Stimulated activated CD8-positive, alpha-beta memory T cell treated with anti-CD3 and anti-CD28 coated beads, Interleukin-15, amount 100 ng/mL, for 1 hour (primary cell): ENCODE measurements at regions not wholly inside any gene's neighbourhood (a gene's known extent, or its start where the extent isn't known, plus 50 kb on each side); places are given as distances from the start of the nearest gene placed in this dataset.
"Not testable (repeated sequence)": the region's sequence is repeated elsewhere in the genome, so short reads cannot be mapped to it uniquely, and the experiment has no call there.

Experiments
- DNase-seq: peaks from one replicate; pipeline ENCODE4 v3.0.0-alpha.2; 2020; ENCODE audit warnings: low read depth

DNA sequence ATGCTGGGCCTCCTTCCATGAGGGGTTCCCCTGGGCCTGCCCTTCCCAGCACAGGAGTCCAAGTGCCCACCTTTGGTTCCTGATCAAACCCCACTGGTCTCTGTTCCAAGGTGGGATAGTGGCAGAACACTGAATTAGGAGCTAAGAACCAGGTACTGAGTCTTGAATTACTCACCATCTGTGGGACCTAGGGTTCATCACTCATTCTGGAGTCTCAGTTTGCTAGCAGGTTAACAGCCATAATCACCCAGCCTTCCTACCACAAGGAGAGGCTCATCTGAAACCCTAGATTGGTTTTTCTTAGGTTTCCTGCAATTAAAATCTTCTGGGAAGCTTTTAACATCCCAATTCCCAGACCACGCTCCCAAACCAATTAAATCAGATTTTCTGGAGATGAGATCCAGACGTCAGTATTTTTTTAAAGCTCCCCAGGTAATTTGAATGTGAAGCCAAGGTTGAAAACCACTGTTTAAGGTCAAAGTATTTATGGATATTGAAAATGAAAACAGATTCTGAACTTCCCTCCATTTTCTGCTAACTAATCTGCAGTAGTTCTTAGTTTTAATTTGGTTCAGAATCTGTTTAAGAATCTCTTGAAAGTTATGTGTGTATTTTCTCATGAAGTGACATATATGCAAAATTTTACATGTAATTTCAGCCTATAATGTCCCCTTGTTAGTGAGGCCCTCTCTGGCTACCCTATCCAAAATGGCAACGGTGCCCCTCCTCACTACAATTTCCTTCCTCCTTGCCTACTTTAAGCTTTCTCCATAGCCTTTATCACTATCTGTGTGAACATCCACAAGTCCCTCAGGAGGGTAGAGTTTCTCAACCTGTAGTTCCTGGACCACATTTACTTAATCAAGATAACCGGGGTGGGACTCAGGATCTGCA lies 166.5 kb upstream of the CXCR4 start:
- DNase-seq: no peak

DNA sequence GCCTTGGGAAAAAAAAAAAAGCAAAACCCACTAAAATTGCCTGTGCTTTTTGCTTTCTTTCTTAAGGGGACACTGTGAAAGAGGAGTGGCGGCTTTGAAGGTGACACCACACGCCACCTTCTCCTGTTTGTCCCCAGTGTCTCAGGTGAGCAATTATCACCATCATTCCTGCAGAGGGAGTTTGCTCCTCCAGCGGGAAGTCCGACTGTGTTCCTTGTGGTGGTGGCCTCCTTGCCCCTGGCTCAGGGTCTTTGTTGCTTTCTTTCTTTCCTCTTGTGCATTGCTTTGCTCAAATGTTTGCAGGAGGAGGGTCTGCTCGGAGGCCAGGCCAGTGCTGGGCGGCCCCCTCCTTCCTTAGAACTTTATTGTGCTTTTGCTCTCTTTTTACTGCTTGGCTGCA lies 164.3 kb upstream of the CXCR4 start:
- no peak for DNase-seq

GRCh38 chr2:136281281-136282114 lies 163.5 kb upstream of the CXCR4 start:
- DNase-seq: peak; percentile 21

DNA sequence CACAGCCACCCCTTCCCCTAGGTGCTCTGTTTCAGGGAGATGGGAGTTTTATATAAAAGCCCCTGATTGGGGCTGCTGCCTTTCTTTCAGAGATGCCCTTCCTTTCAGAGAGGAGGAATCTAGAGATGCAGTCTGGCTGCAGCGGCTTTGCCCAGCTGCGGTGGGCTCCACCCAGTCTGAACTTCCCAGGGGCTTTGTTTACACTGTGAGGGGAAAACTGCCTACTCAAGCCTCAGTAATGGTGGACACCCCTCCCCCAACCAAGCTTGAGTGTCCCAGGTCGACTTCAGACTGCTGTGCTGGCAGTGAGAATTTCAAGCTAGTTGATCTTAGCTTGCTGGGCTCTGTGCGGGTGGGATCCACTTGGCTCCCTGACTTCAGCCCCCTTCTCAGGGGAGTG lies 148.4 kb upstream of the CXCR4 start:
- not testable (repeated sequence) for DNase-seq

DNA sequence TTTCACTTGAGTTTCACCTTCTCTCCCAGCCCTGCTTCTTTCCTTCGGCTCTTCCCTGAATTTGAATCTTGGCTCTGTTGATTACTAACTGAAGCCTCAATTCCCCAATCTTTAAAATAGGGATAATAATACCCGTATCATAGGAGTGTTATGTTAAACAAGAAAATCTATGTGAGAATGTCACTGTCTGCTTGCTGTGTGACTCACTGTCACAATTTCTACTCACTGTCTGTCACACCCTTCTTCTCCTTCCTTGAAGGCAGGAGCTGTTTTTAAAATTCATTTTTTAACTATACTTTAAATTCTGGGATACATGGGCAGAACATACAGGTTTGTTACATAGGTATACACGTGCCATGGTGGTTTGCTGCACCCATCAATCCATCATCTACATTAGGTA lies 141.6 kb upstream of the CXCR4 start:
- no peak for DNase-seq

- DNase-seq: no peak
Observed at GRCh38 chr2:136257893-136258292, 139.9 kb upstream of the CXCR4 start.

GRCh38 chr2:136255648-136256461 lies 137.9 kb upstream of the CXCR4 start:
- DNase-seq: no peak

- no peak for DNase-seq
Observed at GRCh38 chr2:136255127-136255526, 137.2 kb upstream of the CXCR4 start.

- no peak for DNase-seq
Observed at GRCh38 chr2:136254681-136255080, 136.7 kb upstream of the CXCR4 start.

DNA sequence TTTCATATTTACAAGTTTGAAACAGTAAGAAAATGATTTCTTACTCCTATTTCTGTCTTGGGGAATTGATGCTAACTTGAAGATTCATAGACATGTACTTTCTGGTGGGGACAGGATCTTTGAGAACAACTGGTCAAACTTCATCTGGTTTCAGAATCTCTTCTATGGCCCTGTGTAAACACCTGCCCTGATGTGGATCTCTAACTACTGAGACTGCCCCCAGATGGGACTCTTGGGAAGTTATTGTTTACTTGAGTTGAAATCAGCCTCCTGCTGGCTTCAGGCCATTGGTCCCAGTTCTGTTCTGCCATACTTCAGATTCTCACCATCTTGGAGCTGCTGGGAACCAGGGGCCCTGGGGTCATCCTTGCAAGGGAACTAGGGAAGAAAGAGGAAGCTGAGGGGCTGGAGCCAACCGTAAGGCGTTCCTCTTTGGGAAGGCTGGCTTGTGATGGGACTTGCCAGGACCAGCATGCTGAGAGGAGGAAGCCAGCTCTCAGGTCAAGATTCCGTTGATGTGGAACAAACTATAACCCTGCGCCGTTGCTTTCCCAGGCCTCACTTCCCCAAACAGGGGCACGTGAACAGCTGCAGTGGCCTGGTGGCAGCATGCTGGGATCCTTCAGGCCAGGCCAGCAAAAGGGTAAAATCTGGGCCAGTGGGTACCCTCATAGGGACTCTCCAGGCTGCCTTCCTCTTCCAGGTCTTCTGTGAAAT lies 135.5 kb upstream of the CXCR4 start:
- DNase-seq: no peak

DNA sequence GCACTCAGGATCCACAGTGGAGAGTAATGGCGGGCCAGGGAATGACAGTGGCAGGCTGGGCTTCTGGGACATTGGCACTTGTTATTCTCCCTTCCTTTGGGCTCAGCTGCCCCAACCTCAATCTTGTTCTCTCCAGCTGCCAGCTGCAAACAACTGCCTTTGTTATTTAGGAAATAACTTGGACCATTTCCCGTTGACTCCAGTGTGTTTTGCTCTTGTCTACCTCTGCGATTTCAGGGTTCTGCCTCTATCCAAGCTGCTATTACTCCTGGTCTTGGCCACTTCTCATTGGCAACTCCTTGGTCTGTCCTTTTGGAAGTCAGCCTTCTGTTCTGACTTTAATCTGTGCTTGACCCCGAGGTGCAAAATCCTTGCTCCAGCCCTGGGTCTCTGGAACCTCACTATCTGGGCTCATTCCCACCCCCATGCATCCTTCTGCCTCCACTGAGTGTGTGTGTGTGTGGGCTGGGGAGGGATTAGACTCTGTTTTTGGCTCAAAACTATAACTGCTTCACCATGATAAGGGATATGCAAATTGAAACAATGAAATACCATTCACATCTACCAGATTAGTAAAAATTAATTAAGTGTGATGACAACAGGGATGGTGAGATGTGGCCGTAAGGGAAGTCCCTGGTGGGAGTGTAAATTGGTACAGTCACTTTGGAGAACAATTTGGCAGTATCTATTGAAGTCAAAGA lies 134.1 kb upstream of the CXCR4 start:
- no peak for DNase-seq

- no peak for DNase-seq
Observed at GRCh38 chr2:136251197-136251884, 133.4 kb upstream of the CXCR4 start.

GRCh38 chr2:136250131-136250530 lies 132.2 kb upstream of the CXCR4 start:
- DNase-seq: no peak

DNA sequence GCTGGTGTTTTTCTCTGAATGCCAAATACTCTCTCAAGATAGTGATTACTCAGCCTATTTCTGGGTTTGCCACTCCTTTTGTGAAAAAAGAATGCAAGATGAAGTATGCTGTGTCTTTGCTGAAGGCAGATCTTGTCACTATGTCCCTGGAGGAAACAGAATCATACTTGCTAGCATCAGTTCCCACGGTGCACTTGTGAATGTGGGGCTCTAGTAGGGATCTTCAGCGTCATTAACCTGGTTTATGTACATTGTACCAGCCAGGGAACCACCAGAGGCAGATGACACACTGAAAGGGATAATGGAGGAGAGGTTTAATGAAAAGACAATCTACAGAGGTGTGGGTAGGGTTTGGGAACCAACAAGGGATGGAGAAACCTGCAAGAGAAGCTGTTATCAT lies 131.0 kb upstream of the CXCR4 start:
- no peak for DNase-seq

- DNase-seq: no peak
Observed at GRCh38 chr2:136248242-136248641, 130.3 kb upstream of the CXCR4 start.

GRCh38 chr2:136247204-136247950 lies 129.4 kb upstream of the CXCR4 start:
- DNase-seq: no peak

GRCh38 chr2:136246086-136246669 lies 128.2 kb upstream of the CXCR4 start:
- DNase-seq: no peak

DNA sequence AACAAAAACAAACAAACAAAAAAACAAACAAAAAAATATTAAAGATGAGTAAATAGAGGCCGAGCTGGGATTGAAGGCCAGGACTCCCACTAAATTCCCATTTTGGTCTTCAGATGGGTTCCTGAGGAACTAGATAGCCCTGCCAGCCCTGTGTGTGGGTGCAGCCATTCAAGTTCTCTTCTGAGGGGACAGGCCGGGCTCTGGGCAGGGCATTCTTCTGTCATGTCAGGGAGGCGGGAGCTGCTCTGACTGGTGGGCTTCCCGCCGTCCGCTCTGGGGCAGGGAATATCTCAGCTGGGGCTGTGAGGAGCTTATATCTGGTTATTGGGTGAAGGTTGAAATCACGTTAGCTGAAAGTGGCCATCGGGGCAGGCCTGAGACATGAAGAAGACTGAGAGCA lies 127.3 kb upstream of the CXCR4 start:
- no peak for DNase-seq

GRCh38 chr2:136244536-136244885 lies 126.6 kb upstream of the CXCR4 start:
- DNase-seq: no peak
